Adipocyte (in vitro differentiated cells): ENCODE measurements at regions not wholly inside any gene's neighbourhood (a gene's known extent, or its start where the extent isn't known, plus 50 kb on each side); places are given as distances from the start of the nearest gene placed in this dataset.

Experiments used
- DNase-seq: peaks from one replicate; pipeline ENCODE4 v3.0.0-alpha.2; 2015; ENCODE audit warnings: low read depth
- H3K27me3 ChIP-seq: replicated peaks from 2 replicates; pipeline ENCODE4 v1.7.0; 2013; ENCODE audit warnings: mild to moderate bottlenecking, low read length, moderate library complexity; ENCODE audit not compliant: control insufficient read depth, insufficient read depth
- H3K36me3 ChIP-seq: 2 replicates; pipeline ENCODE4 v1.7.0; 2013; ENCODE audit warnings: low read length, mild to moderate bottlenecking, moderate library complexity; ENCODE audit not compliant: control insufficient read depth, insufficient read depth, severe bottlenecking
- H3K4me1 ChIP-seq: 2 replicates; pipeline ENCODE4 v1.7.0; 2013; ENCODE audit warnings: mild to moderate bottlenecking, low read length, moderate library complexity; ENCODE audit not compliant: control insufficient read depth, insufficient read depth
- H3K4me3 ChIP-seq: 2 replicates; pipeline ENCODE4 v1.7.0; 2013; ENCODE audit warnings: mild to moderate bottlenecking, low read length, moderate library complexity
- H3K9ac ChIP-seq: 2 replicates; pipeline ENCODE4 v1.7.0; 2013; ENCODE audit warnings: mild to moderate bottlenecking, low read length, moderate library complexity
- H3K9me3 ChIP-seq: 2 replicates; pipeline ENCODE4 v1.7.0; 2013; ENCODE audit warnings: mild to moderate bottlenecking, low read length, moderate library complexity; ENCODE audit not compliant: control insufficient read depth

GRCh38 chr6:164144316-164144715 lies 729.8 kb downstream of the QKI start:
- H3K4me1 ChIP-seq = no peaks in the 10 kb centered on the region
- H3K36me3 ChIP-seq = no peaks in the 10 kb centered on the region
- no peaks in the 10 kb centered on the region for H3K27me3 ChIP-seq
- H3K9ac ChIP-seq = no peak overlapping the region
- no peaks in the 10 kb centered on the region for H3K9me3 ChIP-seq
- no peak for DNase-seq
- H3K4me3 ChIP-seq = no peak overlapping the region

GRCh38 chr6:164142322-164142721 lies 727.8 kb downstream of the QKI start:
- Histone ChIP-seq H3K4me1 (no peaks in the 10 kb centered on the region), H3K9me3 (no peaks in the 10 kb centered on the region), H3K4me3 (no peak overlapping the region), H3K36me3 (no peaks in the 10 kb centered on the region), H3K9ac (no peak overlapping the region), H3K27me3 (no peaks in the 10 kb centered on the region)
- DNase-seq = no peak

DNA sequence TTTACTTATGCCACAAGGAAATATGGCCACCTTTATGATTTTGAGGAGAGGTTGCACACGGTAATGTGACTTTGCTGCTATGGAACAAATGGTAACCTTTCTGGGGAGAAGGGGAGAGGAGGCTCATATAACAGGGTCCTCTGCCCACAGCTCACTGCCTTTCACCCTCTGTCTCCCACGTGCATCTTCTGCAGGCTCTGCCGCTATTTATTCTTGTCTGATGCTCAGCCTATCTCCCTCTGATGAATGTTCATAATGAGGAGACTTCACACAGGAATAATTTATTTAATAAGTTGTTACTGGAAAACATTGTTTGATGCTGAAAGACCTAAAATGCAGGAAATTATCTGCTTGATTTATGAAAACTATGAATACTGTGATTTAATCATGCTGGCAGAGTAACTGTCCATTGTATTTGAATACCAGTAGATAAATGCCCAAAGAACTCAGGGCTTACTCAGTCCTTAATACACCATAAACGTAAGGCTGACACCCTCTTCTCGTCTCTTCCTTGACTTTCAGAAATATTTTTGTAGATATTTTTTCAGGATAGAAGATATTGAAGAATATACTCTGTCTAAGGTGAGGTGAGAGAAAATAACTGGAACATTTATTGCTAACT lies 721.1 kb downstream of the QKI start:
- no peak for DNase-seq
- H3K27me3 ChIP-seq = no peaks in the 10 kb centered on the region
- peaks cover 17% of the 10 kb centered on the region for H3K9me3 ChIP-seq
- H3K9ac ChIP-seq = no peak overlapping the region
- no peaks in the 10 kb centered on the region for H3K36me3 ChIP-seq
- H3K4me1 ChIP-seq = no peaks in the 10 kb centered on the region
- no peak overlapping the region for H3K4me3 ChIP-seq

- H3K9ac ChIP-seq = no peak overlapping the region
- H3K4me1 ChIP-seq = no peaks in the 10 kb centered on the region
- H3K36me3 ChIP-seq = no peaks in the 10 kb centered on the region
- no peak overlapping the region for H3K4me3 ChIP-seq
- peaks cover 17% of the 10 kb centered on the region for H3K9me3 ChIP-seq
- H3K27me3 ChIP-seq = no peaks in the 10 kb centered on the region
- no peak for DNase-seq
Measured at GRCh38 chr6:164133095-164133494, 718.6 kb downstream of the QKI start.

DNA sequence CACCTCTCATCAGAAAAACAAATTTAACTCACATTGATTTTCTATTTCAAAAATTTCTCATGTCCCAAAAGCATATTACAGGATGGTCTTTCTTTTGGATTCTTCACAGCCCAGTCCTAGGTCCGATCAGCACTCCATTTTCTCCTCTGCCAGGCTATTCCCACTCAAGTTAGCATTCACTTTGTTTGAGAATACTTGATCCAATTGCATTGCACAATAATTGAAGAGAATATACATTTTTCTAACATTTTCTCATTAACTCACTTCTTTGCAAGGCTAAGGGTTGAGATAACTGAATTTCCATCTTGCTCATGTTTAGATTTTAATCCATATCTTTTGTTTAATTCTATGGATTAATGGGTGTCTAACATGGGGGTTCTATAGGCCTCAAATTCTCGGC lies 716.1 kb downstream of the QKI start:
- Histone ChIP-seq H3K9me3 (peaks cover 7% of the 10 kb centered on the region), H3K9ac (no peak overlapping the region), H3K27me3 (no peaks in the 10 kb centered on the region), H3K36me3 (no peaks in the 10 kb centered on the region), H3K4me3 (no peak overlapping the region), H3K4me1 (no peaks in the 10 kb centered on the region)
- no peak for DNase-seq

- DNase-seq = no peak
- Histone ChIP-seq H3K9ac (no peak overlapping the region), H3K27me3 (no peaks in the 10 kb centered on the region), H3K4me3 (no peak overlapping the region), H3K36me3 (no peaks in the 10 kb centered on the region), H3K9me3 (peaks cover 4% of the 10 kb centered on the region), H3K4me1 (no peaks in the 10 kb centered on the region)
Measured at GRCh38 chr6:164130151-164130550, 715.6 kb downstream of the QKI start.

DNA sequence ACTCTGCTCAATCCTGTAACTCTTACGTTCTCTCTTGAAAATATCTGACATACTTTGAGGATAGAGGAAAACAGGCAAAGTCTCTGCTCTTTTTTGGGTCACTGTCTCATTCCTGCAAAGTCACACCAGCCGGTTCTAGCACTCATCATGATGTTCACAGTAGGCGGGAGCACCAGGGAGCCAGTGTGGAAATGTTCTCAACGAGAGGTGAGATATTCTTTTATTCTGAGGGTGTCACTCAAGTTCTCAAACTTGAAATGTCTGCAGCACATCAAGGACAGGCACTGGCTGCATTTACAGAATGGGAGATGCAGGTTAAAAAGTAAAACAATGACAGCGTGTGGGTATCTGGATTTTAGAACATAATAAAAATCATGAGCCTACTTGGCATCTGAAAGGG lies 714.7 kb downstream of the QKI start:
- H3K36me3 ChIP-seq = no peaks in the 10 kb centered on the region
- no peak for DNase-seq
- H3K4me3 ChIP-seq = no peak overlapping the region
- no peaks in the 10 kb centered on the region for H3K27me3 ChIP-seq
- H3K4me1 ChIP-seq = no peaks in the 10 kb centered on the region
- H3K9me3 ChIP-seq = no peaks in the 10 kb centered on the region
- H3K9ac ChIP-seq = no peak overlapping the region

DNA sequence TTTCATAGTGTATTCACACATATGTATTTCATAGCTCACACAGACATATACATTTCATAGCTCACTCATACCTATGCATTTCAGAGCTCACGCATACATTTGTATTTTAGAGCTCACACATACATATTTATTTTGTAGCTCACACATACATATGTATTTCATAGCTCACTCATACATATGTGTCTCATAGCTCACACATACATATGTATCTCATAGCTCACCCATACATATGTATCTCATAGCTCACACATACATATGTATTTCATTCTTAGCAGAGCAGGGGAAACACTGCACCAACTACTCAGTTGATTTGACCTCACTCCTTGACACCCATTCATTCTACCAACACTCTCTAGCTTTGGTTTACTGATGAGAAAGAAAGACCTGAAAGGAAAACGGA lies 713.6 kb downstream of the QKI start:
- H3K36me3 ChIP-seq = no peaks in the 10 kb centered on the region
- no peaks in the 10 kb centered on the region for H3K4me1 ChIP-seq
- DNase-seq = no peak
- no peak overlapping the region for H3K4me3 ChIP-seq
- H3K9ac ChIP-seq = no peak overlapping the region
- no peaks in the 10 kb centered on the region for H3K27me3 ChIP-seq
- H3K9me3 ChIP-seq = no peaks in the 10 kb centered on the region

DNA sequence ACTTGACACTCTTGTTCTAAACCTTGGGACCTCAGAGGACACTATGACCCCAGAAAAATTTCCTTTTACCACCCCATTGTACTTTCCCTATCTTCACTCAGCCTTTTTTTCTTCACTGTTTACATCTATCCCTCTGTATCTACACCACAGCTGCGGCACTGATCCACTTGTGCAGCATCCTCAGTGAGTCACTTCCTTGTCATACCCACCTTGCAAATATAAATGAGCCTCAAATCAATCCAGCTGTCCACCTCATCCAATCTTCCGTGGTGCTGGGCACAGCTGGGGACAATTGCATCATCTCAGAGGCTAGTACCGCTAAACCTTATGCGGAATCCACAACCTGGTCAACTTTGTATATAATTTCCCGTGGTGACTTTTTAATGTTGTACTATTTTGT lies 710.5 kb downstream of the QKI start:
- Histone ChIP-seq H3K9me3 (no peaks in the 10 kb centered on the region), H3K9ac (no peak overlapping the region), H3K27me3 (no peaks in the 10 kb centered on the region), H3K4me3 (no peak overlapping the region), H3K4me1 (no peaks in the 10 kb centered on the region), H3K36me3 (no peaks in the 10 kb centered on the region)
- no peak for DNase-seq

DNA sequence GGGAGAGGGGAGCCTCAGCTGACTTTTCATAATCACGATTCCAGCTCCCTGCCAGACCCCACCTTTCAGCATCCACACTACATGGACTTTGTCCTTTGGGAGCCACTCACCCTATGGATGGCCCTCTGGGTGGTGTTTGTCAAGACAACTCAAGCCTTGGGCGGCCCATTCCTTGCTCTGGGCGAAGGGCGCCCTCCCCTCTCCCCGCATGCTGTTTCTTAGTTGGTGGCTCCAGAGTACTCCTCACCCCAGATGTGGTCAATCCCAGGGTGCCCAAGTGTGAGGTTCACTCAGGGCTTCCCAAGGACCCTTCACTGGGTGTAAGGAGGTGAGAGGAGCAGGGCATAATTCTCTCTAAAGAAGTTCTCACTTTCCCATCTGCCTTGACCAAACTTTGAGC lies 710.0 kb downstream of the QKI start:
- H3K9me3 ChIP-seq = no peaks in the 10 kb centered on the region
- H3K4me3 ChIP-seq = no peak overlapping the region
- no peaks in the 10 kb centered on the region for H3K27me3 ChIP-seq
- no peaks in the 10 kb centered on the region for H3K4me1 ChIP-seq
- no peak for DNase-seq
- H3K9ac ChIP-seq = no peak overlapping the region
- no peaks in the 10 kb centered on the region for H3K36me3 ChIP-seq

- no peaks in the 10 kb centered on the region for H3K4me1 ChIP-seq
- H3K27me3 ChIP-seq = no peaks in the 10 kb centered on the region
- no peaks in the 10 kb centered on the region for H3K36me3 ChIP-seq
- H3K9ac ChIP-seq = no peak overlapping the region
- H3K9me3 ChIP-seq = no peaks in the 10 kb centered on the region
- H3K4me3 ChIP-seq = no peak overlapping the region
- DNase-seq = no peak
Measured at GRCh38 chr6:164122109-164122508, 707.6 kb downstream of the QKI start.

DNA sequence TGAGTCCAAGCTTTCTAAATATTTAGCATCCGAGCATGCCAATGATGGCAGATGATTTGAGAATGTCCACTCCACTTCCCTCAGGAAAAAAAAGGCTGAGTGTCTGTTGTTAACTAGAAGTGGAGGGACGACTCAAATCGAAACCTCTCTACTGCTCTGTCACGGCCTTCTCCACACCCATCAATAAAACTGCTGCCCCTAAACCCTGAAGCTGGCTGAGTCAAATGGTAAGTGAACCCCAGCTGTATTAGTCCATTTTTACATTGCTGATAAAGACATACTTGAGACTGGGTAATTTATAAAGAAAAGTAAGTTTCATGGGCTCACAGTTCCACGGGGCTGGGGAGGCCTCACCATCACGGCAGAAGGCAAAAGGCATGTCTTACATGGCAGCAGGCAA lies 707.0 kb downstream of the QKI start:
- no peaks in the 10 kb centered on the region for H3K4me1 ChIP-seq
- H3K36me3 ChIP-seq = no peaks in the 10 kb centered on the region
- H3K9me3 ChIP-seq = no peaks in the 10 kb centered on the region
- no peak overlapping the region for H3K9ac ChIP-seq
- no peak for DNase-seq
- no peaks in the 10 kb centered on the region for H3K27me3 ChIP-seq
- no peak overlapping the region for H3K4me3 ChIP-seq
